ENCODE measurements at regions not wholly inside any gene's neighbourhood (a gene's known extent, or its start where the extent isn't known, plus 50 kb on each side); places are given as distances from the start of the nearest gene placed in this dataset.
"Not testable (repeated sequence)": the region's sequence is repeated elsewhere in the genome, so short reads cannot be mapped to it uniquely, and the experiment has no call there.

- ChIA-PET POLR2A (no interaction called here), CTCF (no interaction called here)
- no peak for DNase-seq (ENCODE audit: low read depth, low spot score)
- H3K4me3 ChIP-seq (ENCODE audit: low read depth, low read length): no peak overlapping the region
- TF ChIP-seq CTCF (IDR thresholded peaks at IDR 0.05; ENCODE audit: insufficient read depth, low read length, missing control alignments): no peak
Measured at GRCh38 chr7:49023345-49024328, 99.3 kb downstream of the CDC14C start.

DNA sequence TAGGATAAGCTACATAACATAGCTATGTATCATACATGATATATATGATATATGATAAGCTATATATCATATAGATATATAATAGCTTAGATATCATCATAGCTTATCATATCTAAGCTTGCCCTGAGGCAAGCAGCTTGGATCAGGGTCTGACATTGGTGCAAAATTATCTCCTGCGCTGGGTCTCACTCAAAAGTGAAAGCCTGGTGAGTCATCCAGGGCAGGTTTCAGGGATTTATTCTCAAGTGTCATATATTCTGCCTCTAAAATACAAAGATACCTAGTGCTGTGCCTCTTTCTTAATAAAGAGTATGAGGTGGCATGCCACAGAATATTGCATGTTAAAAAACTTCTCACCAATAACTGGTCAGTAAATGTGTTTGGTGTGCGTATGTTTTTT, 105.9 kb downstream of the CDC14C start:
- H3K4me3 ChIP-seq (ENCODE audit: low read depth, low read length): no peak overlapping the region
- ChIA-PET CTCF (no interaction called here), POLR2A (no interaction called here)
- DNase-seq (ENCODE audit: low read depth, low spot score): no peak
- no peak for TF ChIP-seq CTCF (IDR thresholded peaks at IDR 0.05; ENCODE audit: insufficient read depth, low read length, missing control alignments)

DNA sequence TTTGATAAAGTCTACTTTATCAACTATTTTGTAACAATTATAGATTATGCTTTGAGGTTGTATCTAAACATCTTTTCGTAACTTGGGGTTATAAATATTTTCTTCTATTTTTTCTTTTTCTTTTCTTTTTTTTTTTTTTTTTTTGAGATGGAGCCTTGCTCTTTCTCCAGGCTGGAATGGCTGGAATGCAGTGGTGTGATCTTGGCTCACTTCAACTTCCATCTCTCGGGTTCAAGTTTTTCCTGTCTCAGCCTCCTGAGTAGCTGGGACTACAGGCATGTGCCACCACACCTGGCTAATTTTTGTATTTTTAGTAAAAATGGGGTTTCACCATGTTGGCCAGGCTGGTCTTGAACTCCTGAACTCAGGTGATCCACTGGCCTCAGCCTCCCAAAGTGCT, 108.8 kb downstream of the CDC14C start:
- H3K4me3 ChIP-seq (ENCODE audit: low read depth, low read length); DNase-seq (ENCODE audit: low read depth, low spot score); CTCF ChIA-PET; POLR2A ChIA-PET: not testable (repeated sequence)

- no peak for DNase-seq (ENCODE audit: low read depth, low spot score)
- POLR2A ChIA-PET: no interaction called here
Measured at GRCh38 chr7:49037346-49038210, 113.2 kb downstream of the CDC14C start.

GRCh38 chr7:49038821-49039358, 114.5 kb downstream of the CDC14C start:
- ChIA-PET CTCF (no interaction called here), POLR2A (no interaction called here)
- H3K4me3 ChIP-seq (ENCODE audit: low read depth, low read length): no peak overlapping the region
- DNase-seq (ENCODE audit: low read depth, low spot score): no peak
- no peak for TF ChIP-seq CTCF (IDR thresholded peaks at IDR 0.05; ENCODE audit: insufficient read depth, low read length, missing control alignments)

More at GRCh38 chr7:49037346-49038210, 113.2 kb downstream of the CDC14C start:
- CTCF ChIA-PET: no interaction called here
- H3K4me3 ChIP-seq (ENCODE audit: low read depth, low read length): no peak overlapping the region
- no peak for TF ChIP-seq CTCF (IDR thresholded peaks at IDR 0.05; ENCODE audit: insufficient read depth, low read length, missing control alignments)

- ChIA-PET CTCF (no interaction called here), POLR2A (no interaction called here)
- no peak overlapping the region for H3K4me3 ChIP-seq (ENCODE audit: low read depth, low read length)
- DNase-seq (ENCODE audit: low read depth, low spot score): no peak
- no peak for TF ChIP-seq CTCF (IDR thresholded peaks at IDR 0.05; ENCODE audit: insufficient read depth, low read length, missing control alignments)
Measured at GRCh38 chr7:49060743-49061142, 136.4 kb downstream of the CDC14C start.
